ENCODE measurements at regions not wholly inside any gene's neighbourhood (a gene's known extent, or its start where the extent isn't known, plus 50 kb on each side); places are given as distances from the start of the nearest gene placed in this dataset.
"Not testable (repeated sequence)": the region's sequence is repeated elsewhere in the genome, so short reads cannot be mapped to it uniquely, and the experiment has no call there.

- DNase-seq (ENCODE audit: low spot score): no peak
- TF ChIP-seq, protein P1, sequence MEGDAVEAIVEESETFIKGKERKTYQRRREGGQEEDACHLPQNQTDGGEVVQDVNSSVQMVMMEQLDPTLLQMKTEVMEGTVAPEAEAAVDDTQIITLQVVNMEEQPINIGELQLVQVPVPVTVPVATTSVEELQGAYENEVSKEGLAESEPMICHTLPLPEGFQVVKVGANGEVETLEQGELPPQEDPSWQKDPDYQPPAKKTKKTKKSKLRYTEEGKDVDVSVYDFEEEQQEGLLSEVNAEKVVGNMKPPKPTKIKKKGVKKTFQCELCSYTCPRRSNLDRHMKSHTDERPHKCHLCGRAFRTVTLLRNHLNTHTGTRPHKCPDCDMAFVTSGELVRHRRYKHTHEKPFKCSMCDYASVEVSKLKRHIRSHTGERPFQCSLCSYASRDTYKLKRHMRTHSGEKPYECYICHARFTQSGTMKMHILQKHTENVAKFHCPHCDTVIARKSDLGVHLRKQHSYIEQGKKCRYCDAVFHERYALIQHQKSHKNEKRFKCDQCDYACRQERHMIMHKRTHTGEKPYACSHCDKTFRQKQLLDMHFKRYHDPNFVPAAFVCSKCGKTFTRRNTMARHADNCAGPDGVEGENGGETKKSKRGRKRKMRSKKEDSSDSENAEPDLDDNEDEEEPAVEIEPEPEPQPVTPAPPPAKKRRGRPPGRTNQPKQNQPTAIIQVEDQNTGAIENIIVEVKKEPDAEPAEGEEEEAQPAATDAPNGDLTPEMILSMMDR (IDR thresholded peaks at IDR 0.05; ENCODE audit: extremely low read depth, insufficient read depth, missing control alignments): no peak
- in situ Hi-C loops (cut with MboI; ENCODE audit: low pct_unique_long_range_greater_than_20kb, low sequenced_read_pairs, unreplicated experiment): no loop called here
Observed at GRCh38 chr3:25844891-25845290, 55.0 kb downstream of the OXSM start.

DNA sequence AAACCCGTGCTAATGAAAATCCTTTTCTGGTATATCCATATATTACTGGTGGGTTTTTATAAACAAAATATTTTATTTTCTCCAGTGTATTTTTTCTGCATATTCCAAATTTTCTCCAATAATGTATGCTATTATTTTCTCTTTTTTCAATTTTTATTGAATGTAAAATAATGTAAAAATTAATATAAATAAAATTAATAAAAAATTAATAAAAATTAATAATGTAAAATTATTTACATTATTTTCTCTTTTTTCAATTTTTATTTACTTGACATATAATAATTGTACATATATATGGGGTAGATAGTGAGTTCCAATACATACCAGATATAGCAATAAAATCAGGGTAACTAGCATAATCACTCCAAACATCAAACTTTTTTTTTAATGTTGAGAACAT is 56.4 kb downstream of the OXSM start:
- TF ChIP-seq, protein P1 (IDR thresholded peaks at IDR 0.05; ENCODE audit: extremely low read depth, insufficient read depth, missing control alignments): no peak
- in situ Hi-C loops (cut with MboI; ENCODE audit: low pct_unique_long_range_greater_than_20kb, low sequenced_read_pairs, unreplicated experiment): no loop called here
- DNase-seq (ENCODE audit: low spot score): no peak

- TF ChIP-seq, protein P1 (IDR thresholded peaks at IDR 0.05; ENCODE audit: extremely low read depth, insufficient read depth, missing control alignments): no peak
- no peak for DNase-seq (ENCODE audit: low spot score)
- in situ Hi-C loops (cut with MboI; ENCODE audit: low pct_unique_long_range_greater_than_20kb, low sequenced_read_pairs, unreplicated experiment): no loop called here
Observed at GRCh38 chr3:25849091-25849490, 59.2 kb downstream of the OXSM start.

DNA sequence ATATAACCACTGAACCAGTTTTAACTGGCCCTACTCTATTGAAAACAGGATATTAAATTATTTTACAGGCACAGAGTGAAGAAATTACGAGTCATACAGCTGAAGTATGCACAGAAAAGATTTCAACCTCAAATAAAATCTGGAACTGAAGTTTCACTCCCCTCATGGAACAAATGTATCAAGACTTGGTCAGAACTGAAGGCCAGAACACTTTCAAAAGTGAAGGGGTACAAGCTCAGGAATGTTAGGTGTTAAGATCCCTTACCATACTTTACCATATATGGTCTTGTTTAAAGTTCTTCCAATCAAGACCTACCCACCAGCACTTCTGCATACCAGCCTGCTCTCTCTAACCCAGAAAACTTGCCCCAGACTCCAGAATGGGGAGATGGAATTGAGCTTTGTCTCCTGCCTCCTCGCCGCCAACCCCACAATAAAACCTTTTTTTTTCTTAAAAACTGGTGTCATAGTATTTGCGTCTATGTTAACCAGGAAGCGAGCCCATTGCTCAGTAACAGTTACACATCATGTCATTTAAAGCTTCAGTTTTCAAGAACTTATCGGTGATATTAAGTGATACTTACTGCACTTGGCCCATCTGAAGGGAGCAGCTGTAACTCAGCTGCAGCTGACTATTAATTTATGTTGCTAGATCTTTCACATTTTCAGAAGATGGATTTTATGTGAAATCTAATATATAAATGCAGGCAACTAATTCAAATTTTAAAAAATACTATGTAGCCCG is 59.9 kb downstream of the OXSM start:
- in situ Hi-C loops (cut with MboI; ENCODE audit: low pct_unique_long_range_greater_than_20kb, low sequenced_read_pairs, unreplicated experiment): loop anchor here (10.0 kb wide), 1 partner anchor 195 kb away; no protein-coding TSS in a partner anchor
- no peak for DNase-seq (ENCODE audit: low spot score)
- TF ChIP-seq, protein P1 (IDR thresholded peaks at IDR 0.05; ENCODE audit: extremely low read depth, insufficient read depth, missing control alignments): no peak

GRCh38 chr3:25851693-25852259 is 61.9 kb downstream of the OXSM start:
- in situ Hi-C loops (cut with MboI; ENCODE audit: low pct_unique_long_range_greater_than_20kb, low sequenced_read_pairs, unreplicated experiment): loop anchor here (10.0 kb wide), 1 partner anchor 197 kb away; no protein-coding TSS in a partner anchor
- not testable (repeated sequence) for DNase-seq (ENCODE audit: low spot score)

GRCh38 chr3:25854214-25854613 is 64.3 kb downstream of the OXSM start:
- DNase-seq (ENCODE audit: low spot score): no peak
- TF ChIP-seq, protein P1 (IDR thresholded peaks at IDR 0.05; ENCODE audit: extremely low read depth, insufficient read depth, missing control alignments): no peak
- in situ Hi-C loops (cut with MboI; ENCODE audit: low pct_unique_long_range_greater_than_20kb, low sequenced_read_pairs, unreplicated experiment): loop anchor here (10.0 kb wide), 1 partner anchor 199 kb away; no protein-coding TSS in a partner anchor

GRCh38 chr3:25854635-25855034 is 64.7 kb downstream of the OXSM start:
- no peak for DNase-seq (ENCODE audit: low spot score)
- TF ChIP-seq, protein P1 (IDR thresholded peaks at IDR 0.05; ENCODE audit: extremely low read depth, insufficient read depth, missing control alignments): no peak
- in situ Hi-C loops (cut with MboI; ENCODE audit: low pct_unique_long_range_greater_than_20kb, low sequenced_read_pairs, unreplicated experiment): loop anchor here (10.0 kb wide), 1 partner anchor 200 kb away; no protein-coding TSS in a partner anchor

All from GM13977 (cell line).